BJ (cell line): ENCODE measurements at regions not wholly inside any gene's neighbourhood (a gene's known extent, or its start where the extent isn't known, plus 50 kb on each side); places are given as distances from the start of the nearest gene placed in this dataset.

Source experiments
- CTCF ChIA-PET: fragments of 350-600 bp; formaldehyde crosslinking; extraction: SDS; loops from one replicate; lab custom pipeline; 2021; ENCODE audit warnings: antibody characterized with exemption, inconsistent platforms; lab: Yijun Ruan, JAX
- POLR2A ChIA-PET: fragments of 300-600 bp; sonication (Branson Sonifier 250); formaldehyde crosslinking; extraction: SDS; loops from one replicate; lab custom pipeline; 2021; ENCODE audit warnings: antibody characterized with exemption; lab: Charles Lee
- DNase-seq: peaks from one replicate; pipeline ENCODE4 v3.0.0-alpha.2; 2011; ENCODE audit warnings: low read depth
- H3K27me3 ChIP-seq: 2 replicates; pipeline ENCODE4 v1.6.0; 2011; ENCODE audit warnings: low read length; ENCODE audit not compliant: control insufficient read depth, insufficient read depth
- H3K36me3 ChIP-seq: 2 replicates; pipeline ENCODE4 v1.5.1; 2011; ENCODE audit warnings: low read length; ENCODE audit not compliant: control insufficient read depth, insufficient read depth
- H3K4me3 ChIP-seq: 2 replicates; pipeline ENCODE4 v1.5.1; 2011; ENCODE audit warnings: low read depth, mild to moderate bottlenecking, control low read depth, low read length
- CTCF ChIP-seq: IDR thresholded peaks from 2 replicates; pipeline ENCODE4 v1.5.1; 2011; ENCODE audit warnings: low read depth, mild to moderate bottlenecking, control low read depth, inconsistent platforms, low read length, moderate library complexity; ENCODE audit not compliant: insufficient read depth

- H3K36me3 ChIP-seq: no peaks in the 10 kb centered on the region
- H3K27me3 ChIP-seq: no peaks in the 10 kb centered on the region
- H3K4me3 ChIP-seq: no peak overlapping the region
- ChIA-PET CTCF (interaction anchor here (1.0 to 3.2 kb wide), 2 partner anchors 28 to 928 kb away, joined by 3 to 28 read pairs; no protein-coding TSS in a partner anchor), POLR2A (no interaction called here)
- no peak for TF ChIP-seq CTCF
- DNase-seq: no peak
Observed at GRCh38 chr1:244271004-244271403, 180.7 kb downstream of the ADSS2 start.

GRCh38 chr1:244271691-244272308 lies 179.9 kb downstream of the ADSS2 start:
- Histone ChIP-seq H3K4me3 (no peak overlapping the region), H3K36me3 (no peaks in the 10 kb centered on the region), H3K27me3 (no peaks in the 10 kb centered on the region)
- ChIA-PET CTCF (interaction anchor here (0.8 to 3.2 kb wide), 6 partner anchors 28 to 929 kb away, joined by 3 to 28 read pairs (median 4); no protein-coding TSS in a partner anchor), POLR2A (no interaction called here)
- no peak for DNase-seq
- TF ChIP-seq CTCF: no peak

GRCh38 chr1:244272471-244273261 lies 179.0 kb downstream of the ADSS2 start:
- peak; percentile 49 for DNase-seq
- no peak overlapping the region for H3K4me3 ChIP-seq
- no peaks in the 10 kb centered on the region for H3K27me3 ChIP-seq
- CTCF ChIA-PET: interaction anchor here (0.7 to 3.2 kb wide), 12 partner anchors 8 to 934 kb away, joined by 3 to 28 read pairs (median 3); no protein-coding TSS in a partner anchor
- POLR2A ChIA-PET: no interaction called here
- peak; percentile 90 for TF ChIP-seq CTCF
- H3K36me3 ChIP-seq: no peaks in the 10 kb centered on the region

GRCh38 chr1:244273262-244273844 lies 178.4 kb downstream of the ADSS2 start:
- no peaks in the 10 kb centered on the region for H3K36me3 ChIP-seq
- ChIA-PET CTCF (interaction anchor here (0.6 to 3.2 kb wide), 19 partner anchors 9 to 1804 kb away, joined by 3 to 28 read pairs (median 3); no protein-coding TSS in a partner anchor), POLR2A (no interaction called here)
- TF ChIP-seq CTCF: no peak
- peak overlapping the region; percentile 12 for H3K4me3 ChIP-seq
- DNase-seq: no peak
- H3K27me3 ChIP-seq: no peaks in the 10 kb centered on the region
